ENCODE measurements at regions not wholly inside any gene's neighbourhood (a gene's known extent, or its start where the extent isn't known, plus 50 kb on each side); places are given as distances from the start of the nearest gene placed in this dataset.

GRCh38 chr10:106392778-106393177 is 771.7 kb downstream of the SORCS1 start:
- no peak for DNase-seq
- Histone ChIP-seq H3K27ac (no peak overlapping the region), H3K36me3 (no peaks in the 10 kb centered on the region), H3K9me3 (no peaks in the 10 kb centered on the region), H3K4me3 (no peak overlapping the region), H3K27me3 (no peaks in the 10 kb centered on the region), H3K4me1 (no peaks in the 10 kb centered on the region)
- WGBS, 2 donors (ENCODE audit: low coverage in 1 of 2) = 72% methylated on average over 4 of the region's 4 CpGs; no CpG with 5 or more reads in 1 of the 2 donors
- TF ChIP-seq POLR2A (IDR thresholded peaks at IDR 0.05) (no peak), CTCF (IDR thresholded peaks at IDR 0.05) (no peak), POLR2AphosphoS5 (IDR thresholded peaks at IDR 0.05) (no peak), EP300 (IDR thresholded peaks at IDR 0.05; ENCODE audit: low read depth) (no peak)
- intact Hi-C loops (cut with DNase I; ENCODE audit: low total_unique reads) = no loop called here
- in situ Hi-C loops (cut with MboI; ENCODE audit: low pct_ligation_motif_present in 1 of 4, low pct_unique_long_range_greater_than_20kb in 1 of 4, low sequenced_read_pairs in 3 of 4) = no loop called here

GRCh38 chr10:106387063-106387462 is 777.4 kb downstream of the SORCS1 start:
- TF ChIP-seq EP300 (IDR thresholded peaks at IDR 0.05; ENCODE audit: low read depth) (no peak), POLR2A (IDR thresholded peaks at IDR 0.05) (no peak), CTCF (IDR thresholded peaks at IDR 0.05) (no peak), POLR2AphosphoS5 (IDR thresholded peaks at IDR 0.05) (no peak)
- H3K4me3 ChIP-seq = no peak overlapping the region
- DNase-seq = no peak
- no peaks in the 10 kb centered on the region for H3K27me3 ChIP-seq
- H3K27ac ChIP-seq = no peak overlapping the region
- no peaks in the 10 kb centered on the region for H3K4me1 ChIP-seq
- H3K9me3 ChIP-seq = no peaks in the 10 kb centered on the region
- in situ Hi-C loops (cut with MboI; ENCODE audit: low pct_ligation_motif_present in 1 of 4, low pct_unique_long_range_greater_than_20kb in 1 of 4, low sequenced_read_pairs in 3 of 4) = no loop called here
- intact Hi-C loops (cut with DNase I; ENCODE audit: low total_unique reads) = no loop called here
- H3K36me3 ChIP-seq = no peaks in the 10 kb centered on the region

GRCh38 chr10:106384496-106384895 is 780.0 kb downstream of the SORCS1 start:
- Histone ChIP-seq H3K4me1 (no peaks in the 10 kb centered on the region), H3K36me3 (no peaks in the 10 kb centered on the region), H3K9me3 (no peaks in the 10 kb centered on the region), H3K27me3 (no peaks in the 10 kb centered on the region), H3K27ac (no peak overlapping the region), H3K4me3 (no peak overlapping the region)
- intact Hi-C loops (cut with DNase I; ENCODE audit: low total_unique reads) (no loop called here), in situ Hi-C loops (cut with MboI; ENCODE audit: low pct_ligation_motif_present in 1 of 4, low pct_unique_long_range_greater_than_20kb in 1 of 4, low sequenced_read_pairs in 3 of 4) (no loop called here)
- TF ChIP-seq CTCF (IDR thresholded peaks at IDR 0.05) (no peak), POLR2AphosphoS5 (IDR thresholded peaks at IDR 0.05) (no peak), POLR2A (IDR thresholded peaks at IDR 0.05) (no peak), EP300 (IDR thresholded peaks at IDR 0.05; ENCODE audit: low read depth) (no peak)
- DNase-seq = no peak
- WGBS, 2 donors (ENCODE audit: low coverage in 1 of 2) = 60 to 62% methylated on average over 4 to 5 of the region's 5 CpGs

- intact Hi-C loops (cut with DNase I; ENCODE audit: low total_unique reads) (no loop called here), in situ Hi-C loops (cut with MboI; ENCODE audit: low pct_ligation_motif_present in 1 of 4, low pct_unique_long_range_greater_than_20kb in 1 of 4, low sequenced_read_pairs in 3 of 4) (no loop called here)
- no peak overlapping the region for H3K4me3 ChIP-seq
- no peak for DNase-seq
- 69 to 85% methylated on average over 3 of the region's 3 CpGs for WGBS, 2 donors (ENCODE audit: low coverage in 1 of 2)
- H3K9me3 ChIP-seq = peaks cover 0 to 6% of the 10 kb centered on the region in 2 donors
- no peaks in the 10 kb centered on the region for H3K4me1 ChIP-seq
- TF ChIP-seq CTCF (IDR thresholded peaks at IDR 0.05) (no peak), EP300 (IDR thresholded peaks at IDR 0.05; ENCODE audit: low read depth) (no peak), POLR2A (IDR thresholded peaks at IDR 0.05) (no peak), POLR2AphosphoS5 (IDR thresholded peaks at IDR 0.05) (no peak)
- H3K36me3 ChIP-seq = no peaks in the 10 kb centered on the region
- H3K27me3 ChIP-seq = no peaks in the 10 kb centered on the region
- H3K27ac ChIP-seq = no peak overlapping the region
Measured at GRCh38 chr10:106380706-106381105, 783.8 kb downstream of the SORCS1 start.
